ENCODE measurements at regions not wholly inside any gene's neighbourhood (a gene's known extent, or its start where the extent isn't known, plus 50 kb on each side); places are given as distances from the start of the nearest gene placed in this dataset.
"Not testable (repeated sequence)": the region's sequence is repeated elsewhere in the genome, so short reads cannot be mapped to it uniquely, and the experiment has no call there.

DNA sequence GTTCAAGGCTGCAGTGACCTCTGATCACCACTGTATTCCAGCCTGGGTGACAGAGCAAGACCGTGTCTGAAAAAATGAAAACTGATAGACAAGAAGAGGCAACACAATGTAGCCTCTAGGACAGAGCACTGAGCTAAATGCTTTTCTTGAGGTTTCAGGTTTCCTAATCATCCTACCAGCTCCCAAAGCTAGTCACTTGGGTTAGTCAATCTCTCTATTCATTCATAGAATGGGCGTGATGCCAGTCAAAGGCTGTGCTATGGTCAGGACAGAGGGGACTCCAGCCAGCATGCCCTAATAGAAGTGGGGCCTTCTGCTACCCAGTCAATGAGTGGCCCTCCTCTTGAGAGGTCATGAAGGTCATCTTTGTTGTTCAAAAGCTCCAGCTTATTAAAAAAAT, 860.4 kb upstream of the DEFB115 start:
- not testable (repeated sequence) for DNase-seq

DNA sequence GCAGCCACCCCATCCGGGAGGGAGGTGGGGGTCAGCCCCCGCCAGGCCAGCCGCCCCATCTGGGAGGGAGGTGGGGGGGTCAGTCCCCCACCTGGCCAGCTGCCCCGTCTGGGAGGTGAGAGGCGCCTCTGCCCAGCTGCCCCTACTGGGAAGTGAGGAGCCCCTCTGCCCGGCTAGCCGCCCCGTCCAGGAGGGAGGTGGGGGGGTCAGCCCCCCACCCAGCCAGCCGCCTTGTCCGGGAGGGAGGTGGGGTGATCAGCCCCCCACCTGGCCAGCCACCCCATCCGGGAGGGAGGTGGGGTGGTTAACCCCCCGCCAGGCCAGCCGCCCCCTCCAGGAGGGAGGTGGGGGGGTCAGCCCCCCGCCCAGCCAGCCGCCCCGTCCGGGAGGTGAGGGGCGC, 852.4 kb upstream of the DEFB115 start:
- DNase-seq, result not testable (repeated sequence)

- not testable (repeated sequence) for DNase-seq
Observed at GRCh38 chr20:30405585-30405984, 851.9 kb upstream of the DEFB115 start.

DNA sequence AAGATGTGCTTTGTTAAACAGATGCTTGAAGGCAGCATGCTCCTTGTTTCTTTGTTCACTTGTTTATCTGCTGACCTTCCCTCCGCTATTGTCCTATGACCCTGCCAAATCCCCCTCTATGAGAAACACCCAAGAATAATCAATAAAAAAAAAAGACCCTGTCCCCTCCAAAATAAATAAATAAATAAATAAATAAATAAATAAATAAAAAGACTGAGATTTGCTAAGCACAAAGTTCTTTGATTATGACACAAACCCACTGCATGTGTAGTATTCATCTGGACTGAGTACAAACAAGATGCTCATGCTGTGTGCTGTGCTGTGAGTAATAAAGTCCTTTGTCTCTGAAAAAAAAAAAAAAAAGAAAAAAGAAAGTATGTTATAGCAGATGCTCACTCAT, 851.1 kb upstream of the DEFB115 start:
- not testable (repeated sequence) for DNase-seq

DNA sequence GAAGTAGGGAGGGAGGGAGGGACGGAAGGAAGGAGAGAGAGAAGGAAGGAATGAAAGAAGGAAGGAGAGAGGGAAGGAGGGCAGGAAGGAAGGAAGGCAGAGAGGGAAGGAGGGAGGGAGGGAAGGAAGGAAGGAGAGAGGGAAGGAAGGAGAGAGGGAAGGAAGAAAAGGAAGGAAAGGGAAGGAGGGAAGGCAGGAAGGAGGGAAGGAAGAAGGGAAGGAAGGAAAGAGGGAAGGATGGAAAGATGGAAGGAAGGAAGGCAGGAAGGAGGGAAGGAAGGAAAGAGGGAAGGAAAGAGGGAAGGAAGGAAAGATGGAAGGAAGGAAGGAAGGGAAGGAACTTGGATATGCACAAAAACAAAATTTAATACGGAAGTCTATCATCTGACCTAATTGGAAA, 844.5 kb upstream of the DEFB115 start:
- DNase-seq, result no peak

GRCh38 chr20:30417387-30417786, 840.1 kb upstream of the DEFB115 start:
- DNase-seq, result not testable (repeated sequence)

DNA sequence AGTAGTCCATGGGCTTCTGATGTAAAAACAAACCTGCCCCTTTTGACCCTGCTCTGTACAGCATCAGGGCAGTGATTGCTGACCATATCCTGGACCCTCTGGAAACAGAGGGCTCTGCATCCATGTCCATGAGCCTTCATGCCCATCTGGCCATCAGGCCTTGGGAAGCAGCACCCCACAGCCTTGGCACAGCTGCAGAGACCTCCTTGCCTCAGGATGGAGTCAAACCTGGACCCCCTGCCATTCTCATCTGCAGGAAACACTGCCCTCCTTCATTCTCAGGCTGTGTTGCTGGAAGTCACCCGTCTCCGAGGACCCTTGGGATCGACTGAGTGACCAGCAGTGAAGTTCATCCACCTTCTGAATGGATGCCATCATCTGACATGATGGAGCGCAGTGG, 839.1 kb upstream of the DEFB115 start:
- DNase-seq, result not testable (repeated sequence)

GRCh38 chr20:30419466-30419865, 838.0 kb upstream of the DEFB115 start:
- DNase-seq, result no peak

GRCh38 chr20:30419871-30420420, 837.5 kb upstream of the DEFB115 start:
- not testable (repeated sequence) for DNase-seq
